Femur (tissue), 1 donor: ENCODE measurements at regions not wholly inside any gene's neighbourhood (a gene's known extent, or its start where the extent isn't known, plus 50 kb on each side); places are given as distances from the start of the nearest gene placed in this dataset.

Source experiments
- DNase-seq: peaks from one replicate; pipeline ENCODE4 v3.0.0-alpha.2; 2017

GRCh38 chr14:104520620-104521410, 58.7 kb upstream of the C14orf180 start:
- no peak for DNase-seq

- no peak for DNase-seq
Measured at GRCh38 chr14:104521816-104522745, 57.5 kb upstream of the C14orf180 start.

GRCh38 chr14:104522926-104523545, 56.5 kb upstream of the C14orf180 start:
- DNase-seq, result no peak

GRCh38 chr14:104523546-104523935, 56.0 kb upstream of the C14orf180 start:
- no peak for DNase-seq

GRCh38 chr14:104524726-104525125, 54.8 kb upstream of the C14orf180 start:
- no peak for DNase-seq

GRCh38 chr14:104526723-104527645, 52.6 kb upstream of the C14orf180 start:
- DNase-seq, result no peak

- DNase-seq, result no peak
Measured at GRCh38 chr14:104527857-104528459, 51.6 kb upstream of the C14orf180 start.

- DNase-seq, result no peak
Measured at GRCh38 chr14:104528496-104528895, 51.1 kb upstream of the C14orf180 start.
